ENCODE measurements at regions not wholly inside any gene's neighbourhood (a gene's known extent, or its start where the extent isn't known, plus 50 kb on each side); places are given as distances from the start of the nearest gene placed in this dataset.
"Not testable (repeated sequence)": the region's sequence is repeated elsewhere in the genome, so short reads cannot be mapped to it uniquely, and the experiment has no call there.

GRCh38 chr10:77740396-77740795 lies 102.8 kb upstream of the KCNMA1 start:
- not testable (repeated sequence) for DNase-seq (ENCODE audit: low read depth)

- no peak for DNase-seq (ENCODE audit: low read depth)
Measured at GRCh38 chr10:77738496-77739158, 101.0 kb upstream of the KCNMA1 start.

- DNase-seq (ENCODE audit: low read depth) = no peak
Measured at GRCh38 chr10:77737608-77738007, 100.0 kb upstream of the KCNMA1 start.

DNA sequence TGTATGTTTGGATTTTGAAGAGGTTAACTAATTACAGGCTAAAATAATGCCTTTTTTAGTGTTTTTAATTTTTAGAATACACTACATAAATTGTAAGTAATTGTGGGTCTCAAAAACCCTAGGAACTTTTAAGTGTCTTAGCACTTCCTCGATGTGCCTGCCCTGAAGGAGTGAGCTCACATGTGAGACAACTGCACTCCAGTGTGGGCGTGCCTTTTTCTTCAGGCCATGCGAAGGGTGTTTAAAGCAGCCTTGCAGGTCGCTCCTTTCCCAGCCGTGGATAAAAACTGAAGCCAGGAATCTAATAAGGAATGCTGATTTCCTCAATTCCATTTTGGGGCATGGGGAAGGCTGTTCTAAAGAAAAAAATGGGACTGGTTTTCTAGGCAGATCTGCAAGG lies 97.5 kb upstream of the KCNMA1 start:
- DNase-seq (ENCODE audit: low read depth) = not testable (repeated sequence)

DNA sequence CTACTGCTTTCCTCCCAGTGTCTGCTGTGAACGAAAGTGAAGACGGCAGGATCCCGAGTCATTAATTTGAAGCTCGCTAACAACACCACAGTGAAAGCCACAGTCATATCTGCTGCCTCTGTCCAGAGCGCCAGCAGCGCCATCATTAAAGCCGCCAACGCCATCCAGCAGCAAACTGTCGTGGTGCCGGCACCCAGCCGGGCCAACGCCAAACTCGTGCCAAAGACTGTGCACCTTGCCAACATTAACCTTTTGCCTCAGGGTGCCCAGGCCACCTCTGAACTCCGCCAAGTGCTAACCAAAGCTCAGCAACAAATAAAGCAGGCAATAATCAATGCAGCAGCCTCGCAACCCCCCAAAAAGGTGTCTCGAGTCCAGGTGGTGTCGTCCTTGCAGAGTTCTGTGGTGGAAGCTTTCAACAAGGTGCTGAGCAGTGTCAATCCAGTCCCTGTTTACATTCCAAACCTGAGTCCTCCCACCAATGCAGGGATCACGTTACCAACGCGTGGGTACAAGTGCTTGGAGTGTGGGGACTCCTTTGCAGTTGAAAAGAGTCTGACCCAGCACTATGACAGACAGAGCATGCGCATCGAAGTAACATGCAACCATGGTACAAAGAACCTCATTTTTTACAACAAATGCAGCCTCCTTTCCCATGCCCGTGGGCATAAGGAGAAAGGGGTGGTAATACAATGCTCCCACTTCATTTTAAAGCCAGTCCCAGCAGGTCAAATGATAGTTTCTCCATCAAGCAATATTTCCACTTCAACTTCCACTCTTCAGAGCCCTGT lies 94.8 kb upstream of the KCNMA1 start:
- no peak for DNase-seq (ENCODE audit: low read depth)

GRCh38 chr10:77727481-77727880 lies 89.9 kb upstream of the KCNMA1 start:
- no peak for DNase-seq (ENCODE audit: low read depth)

- no peak for DNase-seq (ENCODE audit: low read depth)
Measured at GRCh38 chr10:77726732-77727131, 89.1 kb upstream of the KCNMA1 start.

GRCh38 chr10:77726301-77726700 lies 88.7 kb upstream of the KCNMA1 start:
- no peak for DNase-seq (ENCODE audit: low read depth)

DNA sequence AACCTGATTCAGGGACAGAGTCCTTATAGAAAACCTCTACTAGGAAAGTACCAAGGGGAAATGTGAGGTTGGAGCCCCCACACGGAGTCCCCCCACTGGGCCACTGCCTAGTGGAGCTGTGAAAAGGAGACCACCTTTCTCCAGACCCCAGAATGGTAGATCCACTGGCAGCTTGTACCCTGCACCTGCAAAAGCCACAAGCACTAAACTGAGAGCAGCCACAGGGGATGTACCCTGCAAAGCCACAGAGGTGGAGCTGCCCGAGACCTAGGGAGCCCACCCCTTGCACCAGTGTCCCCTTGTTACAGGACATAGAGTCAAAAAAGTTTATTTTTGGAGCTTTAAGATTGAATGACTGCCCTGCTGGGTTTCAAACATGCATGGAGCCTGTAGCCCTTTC lies 87.2 kb upstream of the KCNMA1 start:
- no peak for DNase-seq (ENCODE audit: low read depth)

- DNase-seq (ENCODE audit: low read depth) = no peak
Measured at GRCh38 chr10:77723376-77723775, 85.8 kb upstream of the KCNMA1 start.

DNA sequence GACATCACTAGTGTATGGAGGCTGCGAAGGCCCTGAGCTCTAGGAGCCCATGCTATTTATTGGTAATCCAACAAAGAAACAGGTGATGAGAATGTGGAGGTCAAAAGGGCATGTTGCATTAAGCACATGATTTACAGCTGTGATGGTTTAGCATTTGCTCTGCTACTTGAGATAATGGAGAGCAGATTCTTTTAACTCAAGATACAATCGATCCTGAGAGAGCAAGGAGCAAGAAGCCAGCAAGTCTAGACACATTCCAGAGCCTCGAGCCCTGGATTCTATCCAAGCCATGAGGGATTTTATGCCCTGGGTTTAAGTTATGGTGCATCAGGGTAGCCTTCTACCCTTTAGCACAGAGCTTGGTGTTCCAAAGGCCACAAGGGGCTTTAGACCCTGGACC lies 85.3 kb upstream of the KCNMA1 start:
- DNase-seq (ENCODE audit: low read depth) = not testable (repeated sequence)

DNA sequence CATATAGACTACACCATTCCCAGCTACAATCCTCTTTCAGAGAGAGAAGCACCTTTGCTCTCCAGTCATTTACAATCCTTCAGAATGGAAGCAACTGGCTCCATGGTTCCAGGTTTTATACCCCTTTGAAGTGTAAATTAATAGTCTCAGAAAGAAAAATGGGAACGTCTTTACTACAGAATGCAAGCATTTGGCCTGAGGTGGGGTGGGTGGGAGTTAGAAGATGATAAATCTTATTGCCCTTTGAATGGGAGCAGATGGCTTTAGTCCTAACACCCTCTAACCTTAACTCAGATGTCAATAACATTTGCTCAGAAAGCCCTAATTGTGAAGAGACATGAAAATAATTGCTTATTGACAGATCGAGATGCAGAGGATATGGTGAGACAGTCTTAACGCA lies 84.2 kb upstream of the KCNMA1 start:
- no peak for DNase-seq (ENCODE audit: low read depth)

DNA sequence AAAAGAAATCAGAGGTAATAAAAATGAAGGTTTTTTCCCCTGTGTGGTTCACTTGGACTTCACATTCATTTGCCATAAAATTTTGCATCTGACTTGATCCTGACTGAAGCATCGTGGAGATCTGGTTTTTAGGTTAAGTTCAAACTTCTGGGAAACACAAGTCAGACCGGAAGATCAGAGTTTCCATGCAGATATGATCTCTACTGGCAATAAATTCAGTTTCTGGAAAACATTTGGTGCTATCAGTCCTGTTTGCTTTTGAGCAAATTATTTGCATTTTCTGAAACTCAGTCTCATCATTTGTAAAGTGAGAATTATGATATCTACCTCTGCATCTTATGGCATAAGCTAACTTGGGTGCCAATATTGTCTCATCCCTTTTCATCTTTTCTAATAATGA lies 81.3 kb upstream of the KCNMA1 start:
- no peak for DNase-seq (ENCODE audit: low read depth)

DNA sequence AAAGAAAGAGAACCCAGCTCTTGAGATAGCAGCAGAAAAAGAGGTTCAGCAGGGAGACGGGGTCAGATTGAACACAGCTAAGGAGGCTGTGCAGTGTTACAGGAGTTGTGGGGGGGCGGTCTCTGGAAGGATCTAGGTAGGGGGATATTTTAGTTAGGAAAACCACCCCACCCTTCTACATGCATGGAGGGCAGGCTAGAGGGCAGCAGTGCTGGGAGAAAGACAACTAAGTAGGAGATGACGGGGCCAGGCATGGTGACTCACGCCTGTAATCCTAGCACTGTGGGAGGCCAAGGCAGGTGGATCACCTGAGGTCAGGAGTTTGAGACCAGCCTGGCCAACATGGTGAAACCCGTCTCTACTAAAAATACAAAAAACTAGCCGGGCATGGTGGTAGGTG lies 80.7 kb upstream of the KCNMA1 start:
- not testable (repeated sequence) for DNase-seq (ENCODE audit: low read depth)

GRCh38 chr10:77717336-77717735 lies 79.7 kb upstream of the KCNMA1 start:
- no peak for DNase-seq (ENCODE audit: low read depth)

DNA sequence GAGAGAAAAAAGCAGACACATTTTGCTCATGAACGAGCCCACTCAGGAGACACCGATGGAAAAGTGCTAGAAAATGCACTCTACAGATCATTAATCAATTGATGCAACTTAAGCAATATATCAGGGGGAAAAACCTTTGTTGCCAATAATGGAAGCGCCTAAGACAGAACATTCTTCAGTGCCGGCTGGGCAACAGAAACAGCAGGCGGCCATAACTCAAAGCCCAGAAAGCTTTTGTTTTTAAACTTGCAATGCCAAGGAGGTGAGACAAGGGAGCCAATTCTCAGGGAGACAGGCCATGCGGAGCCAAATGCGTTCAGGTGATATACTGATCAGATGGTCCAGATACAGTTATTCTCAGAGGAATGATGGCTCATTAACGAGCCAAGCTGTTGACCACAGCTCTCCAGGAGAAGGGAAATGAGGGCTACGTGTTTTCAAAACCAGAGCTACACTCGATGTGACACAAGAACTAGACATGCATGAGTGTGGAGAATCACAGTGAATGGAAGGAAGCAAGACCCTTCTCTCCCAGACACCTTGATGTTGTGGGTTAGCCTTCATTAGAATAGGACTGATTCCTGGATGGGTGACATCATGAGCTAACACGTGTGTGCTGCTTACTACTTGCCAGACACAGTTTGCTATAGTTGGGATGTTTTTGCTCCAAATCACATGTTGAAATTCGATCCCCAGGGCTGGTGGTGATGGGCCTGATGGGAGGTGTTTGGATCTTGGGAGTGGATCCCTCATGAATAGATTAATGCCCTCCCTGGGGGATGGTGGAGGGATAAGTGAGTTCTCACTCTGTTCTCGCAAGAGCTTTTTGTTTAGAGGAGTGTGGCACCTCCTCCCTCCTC lies 79.1 kb upstream of the KCNMA1 start:
- DNase-seq (ENCODE audit: low read depth) = no peak

DNA sequence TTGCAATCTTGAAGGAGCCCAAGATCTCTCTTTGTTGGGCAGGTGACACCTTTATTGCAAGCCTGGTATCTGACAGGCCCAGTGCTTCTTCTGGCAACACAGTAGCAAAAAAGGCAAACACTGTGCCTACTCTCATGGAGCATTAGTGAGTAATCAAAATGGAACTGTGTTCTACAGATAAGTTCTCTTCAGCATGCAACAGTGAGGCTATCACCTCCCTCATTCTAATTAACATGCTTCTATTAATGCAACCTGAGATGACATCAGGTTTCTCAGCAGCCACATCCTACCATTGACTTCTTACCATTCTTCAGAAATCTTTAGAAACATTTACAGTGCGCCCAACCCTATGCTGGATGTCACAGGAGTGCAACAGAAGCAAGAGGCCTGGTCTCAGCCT lies 77.9 kb upstream of the KCNMA1 start:
- DNase-seq (ENCODE audit: low read depth) = no peak

DNA sequence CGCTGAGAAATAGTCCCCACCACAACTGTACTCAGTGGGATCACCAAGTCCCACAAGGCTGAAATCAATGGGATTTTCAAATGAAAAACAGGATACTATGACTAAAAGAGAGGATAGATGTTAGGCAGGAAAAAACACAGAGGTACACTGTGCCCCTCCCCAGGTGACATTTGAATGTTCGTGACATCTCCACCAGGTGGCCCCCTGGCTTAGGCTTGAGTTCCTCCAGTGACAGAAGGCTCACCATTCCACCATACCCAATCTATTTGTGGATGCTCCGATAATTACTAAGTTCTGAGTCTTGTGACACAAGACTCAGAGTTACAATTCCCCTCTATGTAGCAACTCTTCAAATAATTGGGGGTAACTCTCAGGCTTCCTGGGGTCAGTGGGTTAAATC lies 77.5 kb upstream of the KCNMA1 start:
- DNase-seq (ENCODE audit: low read depth) = no peak

GRCh38 chr10:77713521-77714280 lies 76.1 kb upstream of the KCNMA1 start:
- DNase-seq (ENCODE audit: low read depth) = no peak

DNA sequence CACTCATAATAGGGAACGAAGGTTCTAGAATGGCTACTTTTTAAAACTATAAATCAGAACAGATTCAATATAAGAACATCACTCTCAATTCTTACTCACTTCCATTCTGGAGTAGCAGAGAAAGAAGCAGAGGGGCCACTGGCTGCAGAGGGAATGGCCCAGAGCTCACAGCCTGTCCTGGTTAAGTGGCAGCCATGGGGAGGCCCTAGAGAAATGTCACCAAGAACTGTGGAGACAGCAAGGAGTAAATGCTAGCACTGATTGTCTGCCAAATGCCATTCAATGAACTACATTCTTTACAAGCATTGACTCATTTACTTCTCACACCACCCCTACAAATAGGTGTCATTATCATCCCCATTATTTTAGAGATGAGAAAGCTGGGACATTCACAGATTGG lies 74.6 kb upstream of the KCNMA1 start:
- DNase-seq (ENCODE audit: low read depth) = no peak

GRCh38 chr10:77711683-77712049 lies 74.1 kb upstream of the KCNMA1 start:
- DNase-seq (ENCODE audit: low read depth) = no peak
